ENCODE measurements at regions not wholly inside any gene's neighbourhood (a gene's known extent, or its start where the extent isn't known, plus 50 kb on each side); places are given as distances from the start of the nearest gene placed in this dataset.
"Not testable (repeated sequence)": the region's sequence is repeated elsewhere in the genome, so short reads cannot be mapped to it uniquely, and the experiment has no call there.

- not testable (repeated sequence) for TF ChIP-seq FOXJ3 (CRISPR knock-in tag; IDR thresholded peaks at IDR 0.05; ENCODE audit: borderline replicate concordance); SP1 (CRISPR knock-in tag; conservative IDR thresholded peaks at IDR 0.05); MAX (CRISPR knock-in tag; IDR thresholded peaks at IDR 0.05)
Observed at GRCh38 chr6:120268256-120268655, 918.7 kb upstream of the MAN1A1 start.
